ENCODE measurements at regions not wholly inside any gene's neighbourhood (a gene's known extent, or its start where the extent isn't known, plus 50 kb on each side); places are given as distances from the start of the nearest gene placed in this dataset.
"Not testable (repeated sequence)": the region's sequence is repeated elsewhere in the genome, so short reads cannot be mapped to it uniquely, and the experiment has no call there.

DNA sequence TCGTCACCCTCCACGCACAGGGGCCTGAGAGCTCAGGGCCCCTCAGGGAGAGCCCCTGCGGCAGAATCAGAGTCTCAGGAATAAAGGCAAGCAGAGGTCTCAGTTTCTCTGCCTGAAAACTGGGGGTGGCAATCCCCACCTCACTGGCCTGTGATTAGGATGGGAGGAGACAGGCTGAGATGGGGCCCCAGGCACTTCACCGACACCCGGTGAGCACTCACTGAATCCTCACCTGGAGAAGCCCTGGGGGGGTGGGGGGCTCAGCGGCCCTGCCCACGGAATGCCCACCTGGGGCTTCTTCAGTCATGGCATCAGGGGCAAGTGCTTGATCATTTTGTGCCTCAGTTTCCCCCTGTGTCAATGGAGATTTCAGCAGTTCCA is 192.0 kb downstream of the LAT start:
- H3K4me3 ChIP-seq, H3K36me3 ChIP-seq, H3K4me1 ChIP-seq, H4K20me1 ChIP-seq, H3K9ac ChIP-seq, H3K27ac ChIP-seq, H3K4me2 ChIP-seq, H3K27me3 ChIP-seq: not testable (repeated sequence)
- H3K9me3 ChIP-seq (replicated peaks in 1 of 11): peaks cover 7 to 16% (median 13%) of the 10 kb centered on the region in 11 experiments; a peak in 20 of 22 replicates

DNA sequence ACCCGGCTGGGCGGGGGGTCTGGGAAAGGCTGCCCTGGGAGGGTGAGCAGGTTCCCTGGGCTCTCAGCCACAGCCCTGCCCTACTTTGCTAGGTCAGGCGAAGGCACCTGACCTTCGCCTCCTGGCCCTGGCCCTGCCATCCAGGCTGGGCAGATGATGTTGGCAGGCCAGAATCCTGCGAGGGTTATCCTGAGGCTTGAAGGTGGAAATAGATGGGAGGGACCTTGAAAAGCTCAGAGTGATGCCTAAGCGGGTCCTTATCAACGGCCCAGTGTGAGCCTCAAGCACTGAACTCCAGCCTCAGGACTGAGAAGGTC is 191.3 kb downstream of the LAT start:
- H3K9me3 ChIP-seq (replicated peaks in 1 of 11): peaks cover 7 to 16% (median 13%) of the 10 kb centered on the region in 11 experiments; a peak in 20 of 22 replicates
- H3K27ac ChIP-seq, H4K20me1 ChIP-seq, H3K4me1 ChIP-seq, H3K9ac ChIP-seq, H3K27me3 ChIP-seq, H3K4me3 ChIP-seq, H3K4me2 ChIP-seq, H3K36me3 ChIP-seq: not testable (repeated sequence)

DNA sequence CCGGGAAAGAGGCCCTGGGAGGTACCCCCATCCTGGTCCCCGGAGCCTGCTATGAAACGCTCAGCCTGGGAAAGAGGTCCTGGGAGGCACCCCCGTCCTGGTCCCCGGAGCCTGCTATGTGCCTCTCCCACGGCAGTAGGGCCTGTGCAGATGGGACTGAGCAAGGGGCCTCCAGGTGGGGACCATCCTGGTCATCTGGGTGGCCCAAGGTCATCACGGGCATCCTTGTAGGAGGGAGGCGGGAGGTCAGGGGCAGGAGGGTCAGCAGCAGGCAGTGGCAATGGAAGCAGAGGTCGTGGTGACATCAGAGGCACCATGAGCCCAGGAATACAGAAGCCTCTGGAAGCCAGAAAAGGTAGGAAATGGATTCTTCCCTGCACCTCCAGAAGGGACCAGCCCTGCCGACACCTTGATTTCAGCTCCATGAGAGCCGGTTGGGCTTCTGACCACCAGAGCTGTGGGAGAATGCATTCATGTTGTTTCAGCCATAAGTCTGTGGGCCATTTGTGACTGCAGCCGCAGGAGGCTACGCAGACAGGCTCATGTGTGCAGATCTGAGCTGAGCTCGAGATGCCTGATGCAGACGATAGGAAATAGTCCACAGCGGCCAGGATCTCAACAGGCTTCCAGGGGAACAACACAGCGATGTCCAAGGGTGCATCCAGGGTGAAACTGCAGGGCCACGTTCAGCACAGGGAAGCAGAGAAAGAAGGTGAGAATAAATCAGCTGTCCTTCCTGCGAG is 190.7 kb downstream of the LAT start:
- H3K9ac ChIP-seq, H3K36me3 ChIP-seq, H3K27me3 ChIP-seq, H3K4me2 ChIP-seq, H3K4me3 ChIP-seq, H3K4me1 ChIP-seq, H4K20me1 ChIP-seq, H3K27ac ChIP-seq: not testable (repeated sequence)
- H3K9me3 ChIP-seq (replicated peaks in 1 of 11): peaks cover 7 to 16% (median 13%) of the 10 kb centered on the region in 11 experiments; a peak in 20 of 22 replicates

DNA sequence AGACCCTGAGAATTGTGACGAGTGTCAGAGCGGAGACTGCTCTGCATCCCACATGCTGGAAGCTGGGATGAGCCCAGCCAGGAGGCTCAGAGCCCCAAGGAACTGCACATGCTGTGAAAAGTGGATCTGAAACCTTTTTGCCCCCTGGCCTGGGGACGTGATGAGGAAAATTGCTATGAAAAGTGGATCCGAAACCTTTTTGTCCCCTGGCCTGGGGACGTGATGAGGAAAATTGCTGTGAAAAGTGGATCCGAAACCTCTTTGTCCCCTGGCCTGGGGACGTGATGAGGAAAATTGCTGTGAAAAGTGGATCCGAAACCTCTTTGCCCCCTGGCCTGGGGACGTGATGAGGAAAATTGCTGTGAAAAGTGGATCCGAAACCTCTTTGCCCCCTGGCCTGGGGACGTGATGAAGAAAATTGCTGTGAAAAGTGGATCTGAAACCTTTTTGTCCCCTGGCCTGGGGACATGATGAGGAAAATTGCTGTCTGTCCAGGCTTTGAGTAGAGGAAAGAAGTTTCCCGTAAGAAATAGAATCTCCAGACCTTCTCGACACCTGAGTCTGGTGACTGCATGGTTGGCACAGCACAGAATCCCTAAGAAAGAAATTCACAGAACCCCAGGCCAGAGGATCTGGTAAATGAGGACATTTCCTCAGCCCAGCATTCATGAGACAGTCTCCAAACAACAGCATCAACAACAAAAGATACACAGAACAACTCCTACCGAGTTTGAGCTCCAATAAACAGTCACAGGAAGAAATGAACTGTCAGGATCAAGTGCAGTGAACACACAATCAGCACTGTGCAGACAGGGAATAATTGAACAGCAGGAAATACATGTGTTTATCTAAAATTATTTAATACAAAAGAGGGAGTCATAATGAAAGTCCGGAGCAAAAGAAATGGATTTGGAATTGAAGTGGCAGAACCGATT is 188.8 kb downstream of the LAT start:
- 0 out of 22 replicates have a peak overlapping the region, but pooled peaks of 2 of the 11 experiments have one; percentile 4 to 11 for H3K4me2 ChIP-seq
- peaks cover 7 to 16% (median 13%) of the 10 kb centered on the region in 11 experiments; a peak in 20 of 22 replicates for H3K9me3 ChIP-seq (replicated peaks in 1 of 11)
- H3K4me3 ChIP-seq, H3K4me1 ChIP-seq, H3K27me3 ChIP-seq, H4K20me1 ChIP-seq, H3K9ac ChIP-seq, H3K36me3 ChIP-seq: not testable (repeated sequence)
- peak overlapping the region in 1 of 11 experiments; percentile 35; a peak in 1 of 22 replicates for H3K27ac ChIP-seq

DNA sequence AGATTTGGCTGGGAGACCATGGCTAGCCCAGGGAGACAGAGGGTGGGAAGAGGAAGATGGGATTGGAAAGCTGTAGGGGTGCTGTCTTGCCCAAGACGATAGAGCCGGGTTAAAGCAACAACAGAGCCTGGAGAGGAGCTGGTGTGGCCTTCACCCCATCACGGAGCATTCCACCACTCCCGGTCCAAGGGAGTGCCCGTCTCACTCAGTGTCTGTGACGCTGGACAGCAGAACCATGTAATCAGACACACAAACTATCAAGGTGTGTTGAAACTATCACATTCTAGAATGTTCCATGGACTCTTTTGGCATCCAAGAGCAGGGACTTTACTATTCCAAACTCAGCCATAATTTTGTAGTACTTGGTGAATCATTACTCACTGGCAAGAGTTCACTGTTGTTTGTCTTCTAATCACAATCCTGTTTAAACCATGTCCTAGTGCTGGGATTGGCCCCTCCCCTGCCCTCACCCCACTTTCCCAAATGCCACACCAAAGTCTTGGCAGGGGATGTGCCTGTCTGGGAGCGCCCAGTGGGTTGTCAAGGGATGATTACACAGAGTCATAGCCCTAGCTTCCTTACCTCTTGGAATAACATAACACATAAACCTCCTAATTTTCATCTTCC is 187.4 kb downstream of the LAT start:
- H3K27ac ChIP-seq, H3K36me3 ChIP-seq, H3K4me2 ChIP-seq, H3K9ac ChIP-seq, H3K27me3 ChIP-seq, H3K4me3 ChIP-seq, H3K4me1 ChIP-seq, H4K20me1 ChIP-seq: not testable (repeated sequence)
- H3K9me3 ChIP-seq (replicated peaks in 1 of 11): peaks cover 7 to 16% (median 13%) of the 10 kb centered on the region in 11 experiments; a peak in 20 of 22 replicates

DNA sequence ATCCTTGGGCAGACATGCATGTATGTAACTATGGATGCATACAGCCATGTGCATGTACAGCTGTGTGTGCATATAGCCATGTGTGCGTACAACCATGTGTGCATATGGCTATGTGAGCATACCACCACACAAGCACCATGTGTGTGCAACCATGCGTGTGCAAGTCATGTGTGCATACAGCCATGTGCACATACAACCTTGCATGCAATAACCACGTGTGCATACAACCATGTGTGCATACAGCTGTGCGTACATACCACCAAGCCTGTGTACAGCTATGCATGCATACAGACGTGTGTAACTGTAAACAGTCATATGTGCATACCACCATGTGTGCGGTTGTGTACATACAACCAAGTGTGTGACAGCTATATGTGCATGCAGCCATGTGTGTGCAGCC is 186.4 kb downstream of the LAT start:
- not testable (repeated sequence) for H3K27me3 ChIP-seq, H3K4me1 ChIP-seq, H3K27ac ChIP-seq, H3K36me3 ChIP-seq, H4K20me1 ChIP-seq, H3K4me2 ChIP-seq, H3K4me3 ChIP-seq, H3K9ac ChIP-seq
- H3K9me3 ChIP-seq (replicated peaks in 1 of 11): peaks cover 7 to 16% (median 13%) of the 10 kb centered on the region in 11 experiments; a peak in 20 of 22 replicates

DNA sequence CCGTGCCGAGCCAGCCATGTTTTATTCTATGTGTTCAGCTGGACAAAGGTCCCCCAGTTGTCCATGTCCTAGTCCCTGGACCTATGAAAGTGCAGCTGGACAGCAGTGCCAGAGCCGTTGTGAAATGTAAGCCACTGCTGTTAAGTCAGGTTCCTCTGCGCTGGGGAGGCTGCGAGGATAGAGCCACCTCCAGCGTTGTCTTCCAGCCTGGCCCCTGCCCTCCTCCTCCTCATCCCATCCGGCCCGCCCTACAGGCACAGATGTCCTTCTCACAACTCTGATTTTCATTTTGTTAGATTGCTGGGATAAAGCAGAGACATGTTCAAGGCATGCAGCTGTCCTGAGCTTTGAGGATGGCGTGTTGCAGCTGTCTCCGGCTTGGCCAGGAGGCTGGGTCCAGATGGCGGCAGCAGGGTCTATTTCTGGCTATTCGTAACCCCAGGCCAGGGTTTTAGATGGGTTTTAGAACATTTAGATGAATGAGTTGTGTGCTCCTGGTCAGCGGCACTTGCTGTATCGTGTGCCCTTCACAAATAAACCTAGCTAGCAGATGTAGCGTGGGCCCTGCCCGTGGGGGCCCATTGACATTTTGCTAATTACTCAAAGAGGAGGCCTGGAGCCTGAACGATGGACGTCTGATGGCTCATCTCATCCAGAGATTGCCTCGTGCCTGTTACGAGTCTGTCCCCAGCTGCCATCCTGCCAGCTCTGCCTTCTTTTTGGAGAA is 185.7 kb downstream of the LAT start:
- not testable (repeated sequence) for H3K4me2 ChIP-seq, H3K4me3 ChIP-seq, H3K4me1 ChIP-seq, H3K27ac ChIP-seq, H3K27me3 ChIP-seq, H3K36me3 ChIP-seq, H4K20me1 ChIP-seq, H3K9ac ChIP-seq
- H3K9me3 ChIP-seq (replicated peaks in 1 of 11): peaks cover 7 to 16% (median 13%) of the 10 kb centered on the region in 11 experiments; a peak in 20 of 22 replicates

DNA sequence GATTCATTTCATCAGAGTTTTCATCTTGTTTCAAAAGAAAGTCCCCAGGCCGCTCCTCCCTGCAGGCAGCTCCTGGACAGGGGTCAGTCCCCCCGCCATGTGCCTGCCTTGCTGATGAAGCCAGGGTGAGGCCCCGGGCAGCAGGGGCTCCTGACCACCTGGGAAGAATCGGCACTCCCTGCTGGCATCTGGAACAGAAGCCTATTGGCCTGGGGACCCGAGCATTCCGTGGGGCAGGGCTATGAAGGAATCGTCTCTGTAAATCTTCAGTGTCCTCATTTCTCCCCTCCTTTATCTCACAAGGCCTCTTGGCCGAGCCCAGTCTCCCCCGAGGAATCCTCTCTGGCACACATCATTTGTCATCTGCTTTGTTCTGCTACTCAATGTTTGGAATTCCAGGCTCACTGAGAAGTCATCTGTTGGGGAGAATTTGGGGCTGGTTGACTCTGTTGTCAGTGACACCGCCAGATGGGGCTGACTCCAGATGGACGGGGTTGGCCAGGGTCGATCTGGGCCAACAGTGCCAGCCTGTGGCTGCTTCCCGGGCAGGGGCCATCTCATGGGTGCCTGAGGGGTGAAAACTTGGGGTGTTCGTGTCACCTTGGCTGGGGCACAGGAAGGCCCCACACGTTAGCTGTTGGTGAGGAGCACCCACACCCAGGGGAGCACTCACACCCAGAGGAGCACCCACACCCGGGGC is 184.6 kb downstream of the LAT start:
- not testable (repeated sequence) for H3K27ac ChIP-seq, H3K27me3 ChIP-seq, H4K20me1 ChIP-seq, H3K4me1 ChIP-seq, H3K9ac ChIP-seq, H3K4me2 ChIP-seq, H3K36me3 ChIP-seq, H3K4me3 ChIP-seq
- peaks cover 7 to 16% (median 13%) of the 10 kb centered on the region in 11 experiments; a peak in 20 of 22 replicates for H3K9me3 ChIP-seq (replicated peaks in 1 of 11)

DNA sequence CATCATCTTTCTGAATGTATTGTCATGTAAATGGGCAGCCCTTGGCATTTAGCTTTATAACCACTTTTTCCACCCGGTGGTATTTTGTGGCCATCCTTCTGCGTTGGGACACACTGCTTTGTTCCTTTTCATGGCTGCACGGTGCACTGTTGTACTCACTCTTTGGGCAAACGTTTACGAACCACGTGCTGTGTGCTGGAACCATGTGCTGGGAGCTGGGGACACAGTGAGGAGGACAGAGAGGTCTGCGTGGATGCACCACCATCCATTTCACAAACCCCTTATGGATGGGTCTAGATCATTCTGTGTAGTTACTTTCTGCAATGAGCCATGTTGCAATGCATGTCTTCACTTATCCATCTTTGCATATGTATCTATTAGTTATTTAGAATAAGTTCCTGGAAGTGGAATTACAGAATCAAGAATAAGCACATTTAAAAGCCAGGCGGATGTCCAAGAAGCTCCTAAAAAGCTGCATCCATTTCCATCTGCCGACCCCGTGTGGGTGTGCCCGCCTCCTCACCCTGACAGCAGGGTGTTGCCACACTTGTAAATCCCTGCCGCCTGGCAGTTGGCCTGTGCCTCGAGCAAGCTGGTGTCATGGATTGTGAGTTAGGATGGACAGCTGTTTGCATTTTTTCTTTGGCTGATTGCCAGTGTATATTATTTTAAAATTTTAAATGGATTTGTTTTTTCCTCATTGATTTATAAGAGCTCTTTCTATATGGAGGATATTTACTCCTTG is 183.8 kb downstream of the LAT start:
- H3K27me3 ChIP-seq, H3K4me1 ChIP-seq, H3K4me3 ChIP-seq, H3K36me3 ChIP-seq, H4K20me1 ChIP-seq, H3K27ac ChIP-seq, H3K9ac ChIP-seq, H3K4me2 ChIP-seq: not testable (repeated sequence)
- H3K9me3 ChIP-seq (replicated peaks in 1 of 11): peaks cover 7 to 16% (median 13%) of the 10 kb centered on the region in 11 experiments; a peak in 20 of 22 replicates

DNA sequence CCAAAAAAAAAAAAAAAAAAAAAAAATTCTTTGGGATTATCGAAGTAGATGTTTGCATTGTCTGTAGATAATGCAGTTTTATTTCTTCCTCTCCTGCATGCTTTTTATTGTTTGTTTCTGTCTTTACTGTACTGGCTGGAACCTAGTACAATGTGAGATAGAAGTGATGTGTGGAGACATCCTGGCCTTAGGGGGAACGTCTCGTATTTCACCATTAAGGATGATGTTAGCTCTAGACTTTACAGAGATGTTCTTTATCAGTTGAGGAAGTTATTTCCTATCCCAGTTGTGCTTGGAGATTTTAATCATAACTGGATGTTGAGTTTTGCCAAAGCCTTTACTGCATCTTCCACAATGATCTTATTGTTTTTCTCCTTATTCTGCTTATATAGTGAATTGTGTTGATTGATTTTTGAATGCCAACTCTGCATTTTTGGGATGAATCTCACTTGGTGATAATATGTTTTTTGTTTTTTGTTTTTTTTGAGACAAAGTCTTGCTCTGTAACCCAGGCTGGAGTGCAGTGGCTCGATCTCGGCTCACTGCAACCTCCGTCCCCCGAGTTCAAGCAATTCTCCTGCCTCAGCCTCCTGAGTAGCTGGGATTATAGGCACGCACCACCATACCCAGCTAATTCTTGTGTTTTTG is 179.7 kb downstream of the LAT start:
- H3K9ac ChIP-seq; H3K27ac ChIP-seq; H3K36me3 ChIP-seq; H3K4me2 ChIP-seq; H3K27me3 ChIP-seq; H4K20me1 ChIP-seq; H3K4me1 ChIP-seq; H3K9me3 ChIP-seq (replicated peaks in 1 of 11); H3K4me3 ChIP-seq: not testable (repeated sequence)

DNA sequence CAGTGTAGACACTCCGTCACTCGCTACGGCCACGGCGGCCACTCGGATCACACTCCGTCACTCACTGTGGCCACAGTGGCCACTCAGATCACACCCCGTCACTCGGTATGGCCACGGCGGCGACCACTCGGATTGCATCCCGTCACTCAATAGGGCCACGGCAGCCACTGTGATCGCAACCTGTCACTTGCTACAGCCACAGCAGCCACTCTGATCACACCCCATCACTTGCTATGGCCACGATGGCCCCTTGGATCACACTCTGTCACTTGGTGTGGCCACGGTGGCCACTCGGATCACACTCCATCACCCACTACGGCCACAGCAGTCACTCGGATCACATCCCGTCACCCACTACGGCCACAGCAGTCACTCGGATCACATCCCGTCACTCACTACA is 175.3 kb downstream of the LAT start:
- not testable (repeated sequence) for H3K9me3 ChIP-seq (replicated peaks in 1 of 11); H3K9ac ChIP-seq; H3K27me3 ChIP-seq; H4K20me1 ChIP-seq; H3K36me3 ChIP-seq; H3K4me3 ChIP-seq; H3K4me2 ChIP-seq
- peaks cover 27 to 38% (median 37%) of the 10 kb centered on the region in 10 experiments for H3K4me1 ChIP-seq
- peak overlapping the region in 3 of 11 experiments; percentile 4 to 37 (median 29); a peak in 2 of 22 replicates for H3K27ac ChIP-seq

DNA sequence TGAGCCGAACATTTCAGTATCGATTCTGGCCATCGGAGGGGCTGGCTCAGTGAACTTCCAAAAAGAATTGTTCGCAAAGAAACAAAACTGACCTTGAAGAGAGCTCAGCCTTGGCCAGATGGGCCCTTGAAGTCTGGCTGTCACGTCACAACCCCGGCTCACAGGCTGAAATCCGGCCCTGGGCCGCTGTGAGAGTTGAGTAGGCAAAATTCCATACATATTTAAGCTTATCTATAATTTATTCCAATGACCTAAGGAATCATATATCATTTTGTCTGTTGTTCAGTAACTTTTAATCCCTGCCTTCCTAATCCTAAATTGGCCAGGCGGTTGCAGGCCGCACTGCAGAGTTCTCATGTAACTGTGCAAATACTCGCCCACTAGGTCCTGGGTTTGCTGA is 174.8 kb downstream of the LAT start:
- H3K9ac ChIP-seq; H3K27me3 ChIP-seq; H3K36me3 ChIP-seq; H3K4me2 ChIP-seq; H3K9me3 ChIP-seq (replicated peaks in 1 of 11); H3K4me3 ChIP-seq; H4K20me1 ChIP-seq: not testable (repeated sequence)
- peak overlapping the region in 3 of 11 experiments; percentile 37 to 42 (median 38); a peak in 5 of 22 replicates for H3K27ac ChIP-seq
- H3K4me1 ChIP-seq: peaks cover 33 to 44% (median 42%) of the 10 kb centered on the region in 10 experiments

Data from BLaER1 treated with 17β-estradiol and CSF1 and Interleukin-3, amounts not matched to agents 10 nM and 100 nM (cell line).